T-helper 1 cell treated with Interleukin-12 subunit alpha and Interleukin-12 subunit beta and Interleukin-4 antibody, amounts not matched to agents 30 ng/mL and 1 ng/mL, for 36 hours (primary cell): ENCODE measurements at regions not wholly inside any gene's neighbourhood (a gene's known extent, or its start where the extent isn't known, plus 50 kb on each side); places are given as distances from the start of the nearest gene placed in this dataset.

Experiments used
- intact Hi-C: fragments of 100-400 bp; cut with micrococcal nuclease; formaldehyde crosslinking; loops from one replicate; pipeline ENCODE4 v1.15.1; 2024

DNA sequence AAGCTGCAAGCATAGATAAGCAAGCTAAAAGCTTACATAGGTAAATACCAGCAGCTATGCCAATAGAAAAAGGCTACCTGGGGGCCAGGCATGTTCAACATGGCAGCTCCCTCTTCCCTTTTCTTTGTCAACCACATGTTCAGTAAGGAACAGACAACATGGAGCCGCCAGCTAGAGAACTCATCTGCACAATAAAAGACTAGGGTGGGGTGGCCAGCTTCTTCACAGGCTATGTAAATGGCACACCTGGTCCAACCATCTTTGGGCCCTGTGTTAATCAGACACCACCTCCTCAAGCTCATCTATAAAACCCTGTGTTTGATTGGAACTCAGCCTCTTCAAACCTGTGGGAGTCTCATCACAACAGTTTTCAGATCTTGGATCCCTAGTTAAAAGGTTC, 129.7 kb upstream of the TMPO start:
- intact Hi-C loops = no loop called here

DNA sequence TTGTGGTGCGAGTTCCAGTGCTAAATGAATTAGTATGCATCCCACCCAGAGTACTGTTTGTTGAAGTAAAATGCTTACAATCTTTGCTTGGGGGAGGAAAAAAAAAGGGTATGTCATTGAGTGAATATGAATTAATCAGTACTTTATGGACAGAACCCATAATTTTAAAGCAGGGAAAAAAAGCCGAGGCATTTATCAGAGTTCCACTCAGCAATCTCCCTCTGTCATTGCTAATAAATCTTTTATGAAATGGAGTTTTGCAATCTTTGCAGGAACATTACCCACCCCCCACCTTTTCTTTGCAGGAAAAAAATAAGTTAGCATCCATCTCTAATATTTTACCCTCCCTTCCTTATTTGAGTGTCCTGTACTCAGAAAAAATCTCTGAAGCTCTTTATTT, 127.9 kb upstream of the TMPO start:
- intact Hi-C loops = no loop called here

DNA sequence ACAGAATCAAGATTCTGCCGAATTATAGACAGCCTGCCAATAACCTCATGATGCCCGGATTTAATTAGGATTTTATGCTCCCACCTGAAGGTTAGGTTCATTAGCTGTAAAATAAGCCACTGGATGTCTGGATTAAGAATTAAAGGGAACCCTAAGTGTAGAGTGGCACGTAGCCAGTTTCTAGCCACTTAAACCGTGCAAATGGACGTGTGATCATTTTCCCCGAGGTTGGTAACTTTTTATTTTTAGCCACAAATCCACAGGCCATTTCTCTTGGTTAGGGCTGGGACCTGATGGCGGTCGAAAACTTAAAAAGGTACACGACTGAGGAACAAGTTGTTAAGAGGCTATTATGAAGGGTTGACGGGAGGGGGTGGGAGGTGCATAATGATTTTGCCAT, 127.3 kb upstream of the TMPO start:
- intact Hi-C loops = no loop called here

DNA sequence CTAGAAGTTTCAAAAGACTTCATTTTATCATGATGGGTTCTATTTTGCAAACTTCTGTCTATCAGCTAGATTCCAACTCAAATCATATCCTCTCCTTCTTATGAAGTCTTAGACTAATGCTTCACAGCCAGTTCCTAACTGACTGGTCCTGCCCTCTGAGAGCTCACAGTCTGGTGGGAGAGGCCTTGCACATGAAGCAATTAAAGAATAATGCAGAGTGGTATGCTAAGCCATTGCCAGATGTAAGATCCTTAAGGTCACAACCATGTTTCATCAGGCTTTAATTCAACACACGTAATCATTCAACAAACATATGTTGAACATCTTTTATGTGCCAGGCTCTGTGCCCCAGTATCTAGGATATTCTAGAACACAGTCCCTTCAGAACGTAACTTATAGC, 125.8 kb upstream of the TMPO start:
- intact Hi-C loops = no loop called here

DNA sequence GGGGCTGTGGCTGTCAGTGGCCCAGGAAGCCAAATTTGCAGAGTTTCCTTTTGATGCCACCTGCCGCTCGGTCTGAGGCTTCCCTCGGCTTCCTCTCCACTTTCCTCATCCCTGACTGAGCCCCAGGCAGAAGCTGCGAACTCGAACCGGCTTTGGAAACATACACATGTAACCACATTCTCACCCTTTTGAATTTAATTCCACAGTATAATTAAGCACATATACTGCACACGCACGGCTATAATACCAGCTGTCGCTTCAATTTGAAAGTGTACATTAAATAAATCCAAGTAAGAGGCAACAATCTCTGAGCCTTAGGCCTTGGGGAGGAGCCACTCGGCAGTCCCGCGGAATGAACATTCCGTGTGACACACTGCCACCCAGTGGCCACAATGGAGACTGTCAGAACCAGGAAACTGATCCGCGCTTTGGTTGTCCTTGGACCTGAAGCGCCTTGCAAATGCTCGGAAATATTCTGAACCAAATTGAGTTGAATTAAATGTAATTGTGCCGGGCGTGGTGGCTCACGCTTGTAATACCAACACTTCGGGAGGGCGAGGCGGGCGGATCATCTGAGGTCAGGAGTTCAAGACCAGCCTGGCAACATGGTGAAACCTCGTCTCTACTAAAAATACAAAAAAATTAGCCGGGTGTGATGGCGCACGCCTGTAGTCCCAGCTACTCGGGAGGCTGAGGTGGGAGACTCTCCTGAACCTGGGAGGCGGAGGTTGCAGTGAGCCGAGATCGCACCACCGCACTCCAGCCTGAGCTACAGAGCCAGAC, 117.9 kb upstream of the TMPO start:
- intact Hi-C loops = loop anchor here (1.0 to 5.0 kb wide), 14 partner anchors 24 to 1880 kb away; partner anchors contain the start of genes IKBIP and NEDD1

DNA sequence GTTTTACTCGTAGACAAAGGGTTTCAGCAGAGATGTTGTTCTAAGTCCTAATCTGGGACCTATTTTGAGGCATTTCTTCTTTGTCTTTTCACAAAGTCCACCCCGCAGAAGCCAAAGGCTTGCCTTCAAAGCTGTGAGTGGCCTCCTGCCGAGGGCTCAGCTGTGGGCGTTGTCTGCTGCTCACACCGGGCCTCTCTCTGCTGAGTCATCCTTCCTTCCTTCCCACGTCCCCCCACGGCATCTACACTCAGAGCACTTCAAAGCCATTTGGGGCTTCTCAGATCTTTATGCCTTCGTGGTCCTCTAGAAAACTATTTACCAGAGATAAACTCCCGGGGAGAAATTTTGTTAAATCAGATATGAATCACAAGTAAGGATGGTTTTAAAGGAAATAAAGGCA, 115.9 kb upstream of the TMPO start:
- intact Hi-C loops = loop anchor here (1.0 to 5.0 kb wide), 5 partner anchors 104 to 1882 kb away; no protein-coding TSS in a partner anchor

DNA sequence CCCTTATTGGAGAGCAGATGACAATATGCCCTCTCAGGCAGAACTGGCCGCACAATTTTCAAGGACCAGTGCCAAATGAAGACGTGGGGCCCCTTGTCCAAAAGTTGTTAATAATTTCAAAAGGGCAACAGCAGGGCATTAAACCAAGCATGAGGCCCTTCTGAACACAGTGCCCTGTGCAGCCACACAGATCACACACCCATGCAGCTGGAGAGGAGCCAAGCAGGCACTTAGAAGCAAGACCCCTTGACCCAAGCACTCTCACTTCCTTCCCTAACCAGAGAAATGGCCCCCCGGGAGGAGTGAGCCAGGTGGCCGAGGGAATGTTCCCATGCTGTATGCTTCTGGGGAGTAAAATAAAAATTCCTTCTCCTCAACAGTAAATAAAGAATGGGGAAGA, 114.0 kb upstream of the TMPO start:
- intact Hi-C loops = no loop called here

DNA sequence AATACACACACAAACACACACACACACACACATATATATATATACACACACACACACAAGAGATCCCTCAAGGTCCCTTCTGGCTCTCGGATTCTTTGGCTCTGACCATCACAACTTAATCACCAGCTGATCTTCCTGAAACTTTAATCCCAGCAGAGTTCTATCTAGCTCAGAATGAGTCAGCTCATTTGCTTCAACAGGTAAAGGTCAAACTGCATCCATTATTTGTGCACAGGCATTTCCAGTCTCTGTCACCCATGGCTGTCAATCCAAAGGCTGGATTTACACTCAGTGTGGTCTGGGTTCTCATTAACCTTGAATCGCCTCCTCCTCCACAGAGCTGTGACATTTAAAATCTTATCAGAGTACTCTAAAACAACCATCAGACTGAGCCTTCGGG, 113.3 kb upstream of the TMPO start:
- intact Hi-C loops = no loop called here

DNA sequence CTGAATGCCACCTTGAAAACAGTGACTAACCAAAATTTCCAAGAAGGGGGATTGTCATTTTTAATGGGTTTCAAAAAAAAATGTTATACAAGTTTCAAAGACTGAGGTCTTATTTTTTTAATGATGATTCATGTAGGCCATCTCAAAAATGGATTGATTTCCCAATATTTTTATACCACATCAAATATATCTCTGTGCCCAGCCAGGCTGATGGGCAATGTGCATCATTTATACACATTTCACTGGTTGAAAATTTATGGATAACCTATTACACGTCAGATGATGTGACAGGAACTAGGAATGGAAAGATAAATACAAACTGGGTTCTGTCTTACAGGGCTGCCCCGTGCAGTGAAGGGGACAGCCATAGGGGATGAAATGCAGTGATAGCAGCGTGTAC, 112.7 kb upstream of the TMPO start:
- intact Hi-C loops = no loop called here

DNA sequence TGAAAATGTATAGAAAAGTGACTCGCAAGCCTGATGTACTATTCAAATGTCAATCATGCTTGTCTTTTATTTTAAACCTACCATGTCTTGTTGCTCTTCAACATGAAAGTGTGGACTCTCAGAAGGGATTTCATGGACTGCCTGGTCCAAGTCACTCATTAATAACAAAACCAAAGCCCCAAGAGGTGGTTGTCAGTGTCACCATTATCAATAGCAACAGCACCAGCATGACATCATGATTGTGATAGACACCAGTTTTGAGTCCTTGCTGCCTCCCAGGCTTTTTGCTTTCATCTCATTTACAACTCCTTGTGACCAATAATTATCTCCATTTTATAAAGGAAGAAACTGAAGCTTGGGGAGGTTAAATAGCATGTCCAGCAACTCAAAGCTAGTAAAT, 112.0 kb upstream of the TMPO start:
- intact Hi-C loops = no loop called here

DNA sequence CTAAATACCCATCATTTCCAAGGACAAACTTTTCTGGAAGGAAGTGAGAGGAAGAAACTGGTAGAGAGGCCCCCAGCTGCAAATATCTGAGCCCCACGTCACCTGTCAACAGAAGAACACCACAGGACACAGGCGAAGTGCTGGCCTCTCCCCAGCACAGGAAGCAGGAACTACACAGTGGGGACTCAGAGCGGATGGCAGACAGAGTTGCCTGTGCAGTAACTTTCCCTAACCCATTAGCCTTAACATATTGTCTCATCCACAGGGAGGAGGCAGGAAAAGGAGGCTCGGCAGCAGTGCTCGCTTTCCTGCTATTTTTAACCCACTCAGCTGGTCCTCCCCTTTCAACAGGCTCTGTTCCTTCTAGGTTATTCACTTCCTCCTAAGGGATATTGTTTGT, 111.5 kb upstream of the TMPO start:
- intact Hi-C loops = no loop called here

DNA sequence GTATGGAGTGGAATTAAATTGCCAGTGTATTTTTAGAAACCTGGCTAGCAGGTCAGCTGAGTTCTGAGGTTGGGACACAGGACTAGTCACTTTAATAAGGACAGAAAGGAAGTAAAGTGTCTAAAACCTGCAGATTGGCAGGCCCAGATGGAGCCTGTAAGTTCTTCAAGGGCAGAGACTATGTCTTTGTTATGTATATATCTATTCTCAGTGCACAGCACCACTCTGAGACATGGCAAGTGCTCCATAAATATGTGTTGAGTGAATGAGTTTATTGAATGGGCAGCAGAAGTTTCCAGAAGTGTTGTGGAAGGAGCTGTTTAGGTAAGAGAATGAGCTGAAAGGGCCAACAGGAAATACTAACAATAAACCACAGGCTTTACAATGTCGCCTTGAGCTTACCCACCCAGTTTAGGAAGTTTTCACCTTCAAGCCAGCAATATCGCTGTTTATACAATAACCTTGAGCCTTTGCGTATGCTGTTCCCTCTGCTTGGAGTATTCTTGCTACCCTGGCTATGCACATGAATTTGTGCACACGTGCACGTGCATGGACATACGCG, 109.5 kb upstream of the TMPO start:
- intact Hi-C loops = no loop called here

DNA sequence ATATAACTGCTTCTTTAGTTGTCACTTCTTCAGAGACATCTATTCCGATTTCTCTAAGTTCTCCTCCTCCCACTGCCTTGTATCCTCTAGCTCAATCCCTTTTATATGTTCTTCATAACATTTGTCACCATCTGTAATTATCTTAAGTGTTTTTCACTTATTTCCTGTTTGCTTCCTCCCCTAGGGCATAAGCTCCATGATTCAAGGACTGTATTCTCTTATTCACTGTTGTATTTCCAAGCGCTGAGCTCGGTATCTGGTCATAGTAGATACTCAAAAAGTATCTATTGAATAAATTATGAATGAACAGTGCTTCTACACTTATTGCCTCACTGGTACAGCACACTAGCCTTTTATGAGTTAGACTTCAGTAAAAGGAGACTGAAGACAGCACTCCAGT, 109.0 kb upstream of the TMPO start:
- intact Hi-C loops = no loop called here

DNA sequence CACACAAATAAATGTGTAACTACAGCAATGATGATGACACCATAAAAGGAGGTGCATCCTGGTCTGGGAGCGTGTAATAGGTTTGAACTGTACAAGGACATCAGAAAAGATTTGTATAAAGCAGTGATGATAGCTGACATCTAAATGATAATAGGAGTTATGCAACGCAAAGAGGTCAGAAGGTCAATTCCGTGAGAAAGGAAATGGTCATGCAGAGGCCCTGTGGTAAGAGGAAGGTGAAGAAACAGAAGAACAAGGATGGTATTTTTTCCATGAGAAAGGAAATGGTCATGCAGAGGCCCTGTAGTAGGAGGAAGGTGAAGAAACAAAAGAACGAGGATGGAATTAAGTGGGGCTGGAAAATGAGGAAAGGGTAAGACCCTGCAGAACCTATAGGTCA, 106.7 kb upstream of the TMPO start:
- intact Hi-C loops = no loop called here

DNA sequence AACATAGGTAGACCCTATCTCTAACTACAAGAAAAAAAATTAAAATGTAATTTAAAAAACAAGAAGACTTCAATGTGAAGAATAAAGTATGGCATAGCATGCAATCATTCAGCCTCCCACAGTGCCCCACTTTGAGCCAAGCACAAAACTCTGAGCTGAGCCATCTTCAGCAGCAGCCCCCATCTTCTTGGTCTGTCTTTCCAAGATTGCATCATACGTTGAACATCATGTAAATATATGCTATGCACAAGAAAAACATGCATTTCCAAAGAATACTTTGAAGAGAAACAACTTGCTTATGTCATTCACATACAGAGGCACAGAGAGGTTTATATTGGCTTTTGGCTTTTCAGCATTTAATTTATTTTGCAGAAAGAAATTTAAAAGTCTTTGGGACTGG, 105.8 kb upstream of the TMPO start:
- intact Hi-C loops = no loop called here

DNA sequence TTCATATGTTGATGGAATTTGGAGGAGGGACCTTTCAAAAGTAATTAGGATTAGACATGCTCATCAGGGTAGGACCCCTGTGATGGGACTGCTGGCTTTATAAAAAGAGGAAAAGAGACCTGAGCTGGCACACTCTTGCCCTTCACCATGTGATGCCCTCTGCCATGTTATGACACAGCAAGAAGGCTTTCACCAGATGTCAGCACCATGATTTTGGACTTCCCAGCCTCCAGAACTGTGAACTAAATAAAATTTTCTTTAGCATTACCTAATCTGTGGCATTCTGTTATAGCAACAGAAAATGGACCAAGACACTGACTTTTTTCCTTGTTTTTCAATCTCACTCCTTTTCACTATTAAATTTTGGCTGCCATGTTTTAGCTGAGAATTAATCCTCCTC, 105.0 kb upstream of the TMPO start:
- intact Hi-C loops = no loop called here

DNA sequence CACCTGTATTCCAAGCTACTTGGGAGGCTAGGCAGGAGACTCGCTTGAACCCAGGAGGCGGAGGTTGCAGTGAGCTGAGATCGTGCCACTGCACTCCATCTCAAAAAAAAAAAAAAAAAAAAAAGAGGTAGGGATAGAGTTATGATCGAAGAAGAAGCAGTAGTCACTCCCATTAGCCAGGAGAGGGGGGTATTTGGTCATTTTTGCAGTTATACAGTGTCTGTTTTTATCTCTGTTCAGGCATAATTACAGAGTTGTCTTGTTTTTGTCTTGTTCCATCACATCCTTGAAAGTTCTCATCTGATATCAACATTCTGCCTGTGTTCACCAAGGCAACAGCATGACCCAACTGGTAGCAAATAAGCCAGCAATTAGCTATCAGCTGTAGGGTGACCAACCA, 98.5 kb upstream of the TMPO start:
- intact Hi-C loops = no loop called here

DNA sequence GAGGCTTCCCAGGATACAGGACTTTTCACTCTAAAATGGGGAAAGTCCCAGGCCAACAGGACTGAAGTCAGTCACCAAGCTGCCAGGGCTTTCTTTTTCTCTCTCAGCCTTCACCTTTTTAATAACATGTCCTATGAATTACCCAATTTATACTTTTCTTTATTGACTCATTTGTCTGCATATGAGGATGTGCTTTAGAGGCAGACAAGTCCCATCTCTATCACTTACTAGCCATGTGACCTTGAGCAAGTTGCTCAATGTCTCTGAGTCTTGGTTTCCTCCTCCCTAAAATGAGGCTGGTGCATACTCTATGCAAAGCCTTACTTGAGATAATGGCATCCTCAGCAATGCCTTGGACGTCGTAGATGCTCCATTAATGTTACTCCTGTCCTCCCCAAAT, 98.1 kb upstream of the TMPO start:
- intact Hi-C loops = no loop called here

DNA sequence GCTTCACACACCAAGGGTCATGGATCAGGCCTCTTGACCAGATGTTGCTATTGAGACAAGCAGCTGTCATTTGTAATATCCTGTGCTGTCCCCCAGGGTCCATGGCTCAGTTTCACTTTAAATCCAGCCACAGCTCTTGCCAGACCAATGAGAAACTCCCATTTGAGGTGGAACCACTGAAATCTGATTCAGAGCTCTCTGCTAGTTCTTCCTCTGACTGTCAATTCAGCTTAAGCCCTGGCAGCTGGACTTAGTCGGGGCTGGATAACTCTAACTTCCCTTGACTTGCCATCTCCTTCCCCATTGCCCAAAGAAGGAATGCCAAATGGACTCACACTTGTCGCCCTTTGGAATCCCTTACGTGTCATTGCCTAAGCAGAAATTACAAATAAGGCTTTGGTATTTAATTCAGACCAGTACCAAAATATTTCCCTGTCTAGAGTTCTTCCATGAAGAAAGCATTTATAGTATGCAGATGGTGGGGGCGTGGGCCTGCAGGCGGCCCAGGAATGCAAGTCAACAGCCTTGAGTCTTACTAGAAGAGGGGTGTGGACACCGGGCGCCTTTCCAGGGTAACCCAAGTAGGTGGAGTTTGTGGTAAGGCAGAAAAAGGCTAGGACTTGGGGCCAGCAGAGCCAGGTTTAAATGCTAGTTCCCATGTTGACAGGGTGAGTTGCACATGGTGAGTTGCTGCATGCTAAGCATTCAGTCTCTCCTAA, 96.9 kb upstream of the TMPO start:
- intact Hi-C loops = no loop called here

DNA sequence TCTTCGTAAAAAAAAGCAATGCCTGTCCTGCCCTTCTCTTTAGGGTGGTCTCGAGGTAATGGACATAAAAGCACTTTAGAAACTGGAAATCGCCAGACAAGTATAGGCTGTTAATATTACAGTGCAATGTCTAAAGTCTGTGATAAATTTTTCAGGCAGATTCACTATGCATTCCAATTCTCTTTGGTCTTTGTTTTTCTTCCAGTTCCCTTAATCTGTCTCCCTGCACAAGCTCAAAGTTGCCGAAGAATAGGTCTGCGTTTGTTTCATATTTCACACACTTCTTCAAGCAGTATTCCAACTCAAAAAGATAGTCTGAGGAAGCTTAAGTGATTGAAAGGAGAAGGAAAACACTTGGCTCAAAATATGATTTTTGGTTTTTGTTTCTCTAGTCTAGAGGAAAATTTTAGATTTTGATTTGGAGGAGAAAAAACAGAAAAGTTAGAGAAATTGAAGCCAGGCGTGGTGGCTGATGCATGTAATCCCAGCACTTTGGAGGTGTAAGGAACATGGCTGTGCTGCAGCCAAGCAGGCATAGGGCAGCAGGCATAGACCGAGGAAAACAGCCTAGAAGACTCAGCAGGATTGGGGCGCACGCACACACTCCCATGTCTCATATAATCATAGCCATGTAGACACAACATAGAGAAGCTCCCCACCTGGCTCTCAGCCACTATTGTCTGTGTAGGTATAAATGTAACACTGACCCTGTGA, 96.2 kb upstream of the TMPO start:
- intact Hi-C loops = no loop called here

DNA sequence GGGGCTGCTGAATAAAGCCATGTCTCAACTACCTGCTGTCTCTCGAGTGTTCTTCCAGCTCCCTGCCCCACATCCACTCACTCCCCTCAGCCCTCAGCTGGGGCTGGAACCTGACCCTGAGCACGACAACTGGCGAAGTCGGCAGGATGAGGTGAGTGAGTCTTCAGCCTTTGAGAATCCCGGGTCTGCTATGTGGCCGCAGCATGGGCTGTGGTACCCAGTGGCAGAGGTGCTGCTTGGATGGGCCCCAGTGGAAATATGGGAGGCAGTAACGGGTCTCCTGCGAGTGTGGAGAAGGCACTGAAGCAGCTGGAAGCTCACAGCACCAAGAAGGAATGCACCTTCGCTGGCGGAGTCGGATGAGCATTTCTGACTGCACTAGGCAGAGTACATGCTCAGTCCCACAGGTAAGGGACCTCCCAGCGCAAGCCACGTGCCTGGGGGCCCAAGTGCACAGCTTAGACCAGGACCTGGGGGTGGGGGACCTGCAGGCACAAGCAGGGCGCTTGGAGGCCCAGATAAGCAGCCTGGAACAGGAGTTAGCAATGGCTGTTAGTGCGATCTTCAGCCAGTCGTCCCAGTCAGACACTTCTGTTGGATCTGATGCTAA, 95.5 kb upstream of the TMPO start:
- intact Hi-C loops = no loop called here

DNA sequence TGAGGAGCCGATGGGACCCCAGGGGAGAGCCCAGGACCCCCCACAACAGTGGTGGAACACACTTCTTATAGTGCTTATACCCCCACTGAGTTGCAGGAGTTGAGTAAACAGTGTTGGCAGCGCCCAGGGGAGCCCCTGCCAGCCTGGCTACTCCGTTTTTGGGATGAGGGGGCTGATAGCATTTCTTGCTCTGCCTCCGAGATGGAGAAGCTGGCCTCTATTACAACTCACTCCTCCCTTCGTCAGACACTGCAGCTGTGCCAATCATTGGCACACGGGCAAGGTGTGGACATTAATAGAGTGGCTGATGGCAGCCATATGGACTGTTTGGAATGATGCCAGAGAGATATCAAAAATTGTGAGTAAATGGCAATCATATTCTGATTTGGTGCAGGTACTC, 94.9 kb upstream of the TMPO start:
- intact Hi-C loops = no loop called here
